Fibroblast of the aortic adventitia (primary cell): ENCODE measurements at regions not wholly inside any gene's neighbourhood (a gene's known extent, or its start where the extent isn't known, plus 50 kb on each side); places are given as distances from the start of the nearest gene placed in this dataset.

Source experiments
- DNase-seq: peaks from one replicate; pipeline ENCODE4 v3.0.0-alpha.2; 2010; ENCODE audit warnings: low read depth
- H3K4me3 ChIP-seq: 2 replicates; pipeline ENCODE4 v1.5.1; 2011; ENCODE audit warnings: low read depth, mild to moderate bottlenecking, control low read depth, low read length, moderate library complexity
- TF ChIP-seq, protein P1 (sequence below): IDR thresholded peaks from 2 replicates; pipeline ENCODE4 v1.5.1; 2011; ENCODE audit warnings: mild to moderate bottlenecking, low read length, control low read depth, inconsistent platforms; ENCODE audit not compliant: insufficient read depth

DNA sequence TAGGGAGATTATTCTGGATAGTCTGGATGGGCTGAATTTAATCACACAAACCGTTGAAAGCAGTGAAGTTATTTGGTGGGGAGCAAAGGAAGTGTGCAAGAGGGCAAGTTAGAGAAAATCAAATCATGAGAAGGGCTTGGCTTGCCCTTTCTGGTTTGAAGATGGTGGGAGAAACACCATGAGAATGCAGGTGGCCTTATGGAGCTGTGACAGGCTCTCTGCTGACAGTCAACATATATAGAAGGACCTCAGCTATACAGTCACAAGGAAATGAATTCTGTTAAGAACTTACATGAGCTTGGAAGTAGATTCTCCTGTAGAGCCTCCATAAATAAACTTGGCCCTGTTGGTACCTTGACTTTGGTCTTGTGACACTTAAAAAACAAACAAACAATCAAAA, 72.3 kb downstream of the GMNC start:
- no peak overlapping the region for H3K4me3 ChIP-seq
- DNase-seq, result no peak
- TF ChIP-seq, protein P1, sequence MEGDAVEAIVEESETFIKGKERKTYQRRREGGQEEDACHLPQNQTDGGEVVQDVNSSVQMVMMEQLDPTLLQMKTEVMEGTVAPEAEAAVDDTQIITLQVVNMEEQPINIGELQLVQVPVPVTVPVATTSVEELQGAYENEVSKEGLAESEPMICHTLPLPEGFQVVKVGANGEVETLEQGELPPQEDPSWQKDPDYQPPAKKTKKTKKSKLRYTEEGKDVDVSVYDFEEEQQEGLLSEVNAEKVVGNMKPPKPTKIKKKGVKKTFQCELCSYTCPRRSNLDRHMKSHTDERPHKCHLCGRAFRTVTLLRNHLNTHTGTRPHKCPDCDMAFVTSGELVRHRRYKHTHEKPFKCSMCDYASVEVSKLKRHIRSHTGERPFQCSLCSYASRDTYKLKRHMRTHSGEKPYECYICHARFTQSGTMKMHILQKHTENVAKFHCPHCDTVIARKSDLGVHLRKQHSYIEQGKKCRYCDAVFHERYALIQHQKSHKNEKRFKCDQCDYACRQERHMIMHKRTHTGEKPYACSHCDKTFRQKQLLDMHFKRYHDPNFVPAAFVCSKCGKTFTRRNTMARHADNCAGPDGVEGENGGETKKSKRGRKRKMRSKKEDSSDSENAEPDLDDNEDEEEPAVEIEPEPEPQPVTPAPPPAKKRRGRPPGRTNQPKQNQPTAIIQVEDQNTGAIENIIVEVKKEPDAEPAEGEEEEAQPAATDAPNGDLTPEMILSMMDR, result no peak

DNA sequence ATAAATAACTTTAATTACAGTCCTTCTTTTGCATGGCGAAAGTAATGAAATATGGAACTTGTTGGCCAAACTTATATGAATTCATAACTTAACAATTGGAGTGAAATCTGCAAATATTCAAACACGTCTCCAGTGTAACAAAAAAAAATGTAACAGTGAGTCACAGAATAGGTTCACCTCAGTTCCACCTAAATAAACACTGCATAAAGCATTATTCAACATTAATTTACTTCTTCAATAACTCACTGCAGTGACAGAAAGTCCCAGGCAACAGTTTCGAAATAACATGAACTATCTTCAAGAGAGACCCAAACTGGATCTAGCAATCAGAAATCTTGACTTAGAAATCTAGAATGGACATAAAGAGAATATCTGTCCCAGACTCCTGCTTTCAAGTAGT, 75.6 kb downstream of the GMNC start:
- DNase-seq, result no peak
- H3K4me3 ChIP-seq, result no peak overlapping the region
- TF ChIP-seq, protein P1, result no peak

DNA sequence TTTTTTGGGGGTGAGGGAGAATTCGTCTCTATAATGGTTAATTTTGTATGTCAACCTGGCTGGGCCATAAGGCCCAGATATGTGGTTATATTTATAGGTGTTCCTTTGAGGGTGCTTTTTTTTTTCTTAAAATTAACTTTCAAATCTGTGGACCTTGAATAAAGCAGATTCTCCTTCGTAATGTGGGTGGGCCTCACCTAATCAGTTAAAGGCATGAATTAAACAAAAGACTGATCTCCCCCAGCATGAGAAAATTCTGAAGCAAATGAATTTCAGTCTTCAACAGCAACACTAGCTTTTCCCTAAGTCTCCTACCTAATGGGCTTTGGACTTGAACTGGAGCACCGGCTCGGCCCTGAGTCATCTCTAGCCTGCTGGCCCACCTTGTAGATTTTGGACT, 77.4 kb downstream of the GMNC start:
- DNase-seq, result no peak
- TF ChIP-seq, protein P1, result no peak
- no peak overlapping the region for H3K4me3 ChIP-seq

DNA sequence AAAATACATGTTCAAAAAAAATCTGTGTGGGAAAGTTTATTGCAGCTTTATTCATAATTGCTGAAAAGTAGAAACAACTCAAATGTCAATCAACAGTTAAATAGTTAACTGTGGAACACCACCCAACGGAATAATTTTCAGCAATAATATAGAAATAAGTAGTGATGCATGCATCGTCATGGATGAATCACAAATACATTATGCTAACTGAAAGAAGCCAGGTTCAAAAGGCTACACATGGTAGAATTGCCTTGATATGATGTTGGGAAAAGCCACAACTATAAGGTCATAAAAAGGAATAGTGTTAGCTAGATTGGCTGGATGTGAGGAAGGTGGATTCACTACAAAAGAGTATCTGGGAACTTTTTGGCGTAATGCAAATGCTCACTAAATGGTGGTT, 82.0 kb downstream of the GMNC start:
- DNase-seq, result no peak
- no peak overlapping the region for H3K4me3 ChIP-seq
- TF ChIP-seq, protein P1, result no peak

DNA sequence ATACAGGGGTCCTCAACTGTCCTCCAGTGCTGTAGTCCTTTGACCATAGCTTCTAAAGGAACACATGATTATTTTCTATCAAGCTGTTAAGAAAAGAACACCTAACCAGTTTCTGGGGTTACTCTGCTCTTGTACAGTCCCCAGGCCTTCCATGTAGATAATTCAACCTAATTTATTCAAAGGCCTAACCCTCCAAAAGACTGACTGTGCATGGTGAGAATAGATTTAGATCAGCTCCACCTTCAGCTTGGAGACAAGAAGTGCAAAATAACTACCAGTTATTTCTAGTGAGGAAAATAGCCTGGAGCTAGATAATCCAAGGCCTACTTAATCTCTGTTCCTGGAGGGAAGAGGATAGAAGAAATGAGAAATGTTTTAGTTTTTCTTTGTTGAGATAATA, 87.9 kb downstream of the GMNC start:
- DNase-seq, result no peak
- TF ChIP-seq, protein P1, result no peak
- no peak overlapping the region for H3K4me3 ChIP-seq

DNA sequence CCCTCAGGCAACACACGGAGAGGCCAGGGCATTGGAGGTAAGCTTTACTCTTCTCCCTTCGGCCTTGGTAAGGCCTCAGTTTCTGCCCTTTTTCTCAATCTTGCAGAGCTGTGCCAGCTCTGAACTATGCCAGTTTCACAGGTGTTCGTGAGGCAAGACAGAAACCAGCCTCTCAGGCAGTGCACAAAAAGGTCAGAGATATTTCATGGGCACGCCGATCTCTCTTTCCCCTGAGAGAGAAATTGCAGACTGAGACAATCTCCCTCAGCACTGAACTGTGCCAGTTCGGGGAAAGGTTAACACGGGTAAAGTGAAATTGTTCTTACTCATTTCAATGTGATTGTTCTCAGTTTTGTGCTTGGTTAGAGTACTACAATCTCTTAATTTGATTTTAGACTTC, 88.5 kb downstream of the GMNC start:
- no peak for DNase-seq
- no peak overlapping the region for H3K4me3 ChIP-seq
- TF ChIP-seq, protein P1, result no peak

DNA sequence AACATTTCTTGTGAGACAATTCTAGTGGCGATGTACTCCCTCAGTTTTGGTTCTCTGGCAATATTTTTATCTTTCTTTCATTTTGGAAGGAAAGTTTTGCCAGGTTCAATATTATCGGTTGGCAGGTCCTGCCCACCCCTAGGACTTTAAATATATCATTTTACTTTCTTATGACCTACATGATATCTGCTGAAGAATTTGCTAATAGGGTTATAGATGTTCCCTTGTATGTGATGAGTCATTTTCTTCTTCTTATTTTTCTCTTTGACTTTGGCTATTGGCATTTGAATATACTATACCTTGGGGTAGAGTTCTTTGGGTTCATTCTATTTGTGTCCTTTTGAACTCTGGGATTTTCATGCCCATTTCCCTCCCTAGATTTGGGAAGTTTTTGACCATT, 89.7 kb downstream of the GMNC start:
- no peak for DNase-seq
- no peak overlapping the region for H3K4me3 ChIP-seq
- TF ChIP-seq, protein P1, result no peak
